ENCODE measurements at regions not wholly inside any gene's neighbourhood (a gene's known extent, or its start where the extent isn't known, plus 50 kb on each side); places are given as distances from the start of the nearest gene placed in this dataset.

DNA sequence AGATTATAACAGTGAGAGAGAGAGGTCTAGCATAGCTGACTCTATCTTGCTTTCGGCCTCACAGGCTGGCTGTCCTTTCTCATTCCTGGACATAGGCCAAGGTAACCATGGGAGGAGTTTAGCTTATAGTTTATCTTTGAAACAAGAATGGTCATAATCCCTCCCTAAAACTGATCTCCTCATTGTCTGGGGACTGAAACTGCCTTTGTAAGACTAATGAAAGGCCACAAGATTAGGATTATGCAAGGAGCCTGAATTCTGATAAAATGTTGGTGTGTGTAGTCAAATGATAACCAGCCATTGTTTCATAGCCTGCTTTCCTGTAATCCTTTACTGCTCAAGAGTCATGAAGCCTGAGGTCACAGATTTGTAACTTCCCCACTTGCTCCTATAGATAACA is 131.9 kb upstream of the LYPLAL1 start:
- TF ChIP-seq, protein P1, sequence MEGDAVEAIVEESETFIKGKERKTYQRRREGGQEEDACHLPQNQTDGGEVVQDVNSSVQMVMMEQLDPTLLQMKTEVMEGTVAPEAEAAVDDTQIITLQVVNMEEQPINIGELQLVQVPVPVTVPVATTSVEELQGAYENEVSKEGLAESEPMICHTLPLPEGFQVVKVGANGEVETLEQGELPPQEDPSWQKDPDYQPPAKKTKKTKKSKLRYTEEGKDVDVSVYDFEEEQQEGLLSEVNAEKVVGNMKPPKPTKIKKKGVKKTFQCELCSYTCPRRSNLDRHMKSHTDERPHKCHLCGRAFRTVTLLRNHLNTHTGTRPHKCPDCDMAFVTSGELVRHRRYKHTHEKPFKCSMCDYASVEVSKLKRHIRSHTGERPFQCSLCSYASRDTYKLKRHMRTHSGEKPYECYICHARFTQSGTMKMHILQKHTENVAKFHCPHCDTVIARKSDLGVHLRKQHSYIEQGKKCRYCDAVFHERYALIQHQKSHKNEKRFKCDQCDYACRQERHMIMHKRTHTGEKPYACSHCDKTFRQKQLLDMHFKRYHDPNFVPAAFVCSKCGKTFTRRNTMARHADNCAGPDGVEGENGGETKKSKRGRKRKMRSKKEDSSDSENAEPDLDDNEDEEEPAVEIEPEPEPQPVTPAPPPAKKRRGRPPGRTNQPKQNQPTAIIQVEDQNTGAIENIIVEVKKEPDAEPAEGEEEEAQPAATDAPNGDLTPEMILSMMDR (IDR thresholded peaks at IDR 0.05), result no peak
- TF ChIP-seq EP300 (IDR thresholded peaks at IDR 0.05), result no peak

Data from ovary (tissue), 3 donors.